ENCODE measurements at regions not wholly inside any gene's neighbourhood (a gene's known extent, or its start where the extent isn't known, plus 50 kb on each side); places are given as distances from the start of the nearest gene placed in this dataset.
"Not testable (repeated sequence)": the region's sequence is repeated elsewhere in the genome, so short reads cannot be mapped to it uniquely, and the experiment has no call there.

GRCh38 chr2:224147174-224147573, 108.1 kb upstream of the SERPINE2 start:
- no peak for DNase-seq (ENCODE audit: low spot score)

GRCh38 chr2:224146356-224147160, 107.5 kb upstream of the SERPINE2 start:
- DNase-seq (ENCODE audit: low spot score): no peak

- no peak for DNase-seq (ENCODE audit: low spot score)
These were observed 106.8 kb upstream of the SERPINE2 start for GRCh38 chr2:224145751-224146355.

GRCh38 chr2:224143526-224143925, 104.4 kb upstream of the SERPINE2 start:
- DNase-seq (ENCODE audit: low spot score): no peak

GRCh38 chr2:224142397-224143312, 103.6 kb upstream of the SERPINE2 start:
- DNase-seq (ENCODE audit: low spot score): no peak

- DNase-seq (ENCODE audit: low spot score): no peak
These were observed 102.2 kb upstream of the SERPINE2 start for GRCh38 chr2:224141304-224141703.

- no peak for DNase-seq (ENCODE audit: low spot score)
These were observed 98.1 kb upstream of the SERPINE2 start for GRCh38 chr2:224137208-224137607.

GRCh38 chr2:224136396-224136795, 97.3 kb upstream of the SERPINE2 start:
- DNase-seq (ENCODE audit: low spot score): no peak

- no peak for DNase-seq (ENCODE audit: low spot score)
These were observed 96.8 kb upstream of the SERPINE2 start for GRCh38 chr2:224135881-224136280.

- no peak for DNase-seq (ENCODE audit: low spot score)
These were observed 95.1 kb upstream of the SERPINE2 start for GRCh38 chr2:224134003-224134734.

- no peak for DNase-seq (ENCODE audit: low spot score)
These were observed 94.3 kb upstream of the SERPINE2 start for GRCh38 chr2:224133387-224133786.

GRCh38 chr2:224127871-224128501, 88.9 kb upstream of the SERPINE2 start:
- no peak for DNase-seq (ENCODE audit: low spot score)

GRCh38 chr2:224126440-224126839, 87.4 kb upstream of the SERPINE2 start:
- DNase-seq (ENCODE audit: low spot score): no peak

GRCh38 chr2:224126003-224126402, 86.9 kb upstream of the SERPINE2 start:
- DNase-seq (ENCODE audit: low spot score): no peak

GRCh38 chr2:224122542-224122941, 83.5 kb upstream of the SERPINE2 start:
- DNase-seq (ENCODE audit: low spot score): no peak

GRCh38 chr2:224121406-224122067, 82.5 kb upstream of the SERPINE2 start:
- DNase-seq (ENCODE audit: low spot score): no peak

GRCh38 chr2:224120986-224121385, 81.9 kb upstream of the SERPINE2 start:
- no peak for DNase-seq (ENCODE audit: low spot score)

- not testable (repeated sequence) for DNase-seq (ENCODE audit: low spot score)
These were observed 80.8 kb upstream of the SERPINE2 start for GRCh38 chr2:224119846-224120245.

GRCh38 chr2:224114428-224114827, 75.3 kb upstream of the SERPINE2 start:
- no peak for DNase-seq (ENCODE audit: low spot score)

- DNase-seq (ENCODE audit: low spot score): not testable (repeated sequence)
These were observed 74.8 kb upstream of the SERPINE2 start for GRCh38 chr2:224113930-224114329.

- DNase-seq (ENCODE audit: low spot score): no peak
These were observed 72.5 kb upstream of the SERPINE2 start for GRCh38 chr2:224111576-224111975.
